Type B pancreatic cell (in vitro differentiated cells): ENCODE measurements at regions not wholly inside any gene's neighbourhood (a gene's known extent, or its start where the extent isn't known, plus 50 kb on each side); places are given as distances from the start of the nearest gene placed in this dataset.

ENCODE experiments used
- DNase-seq: peaks from one replicate; pipeline ENCODE4 v3.0.0; 2021; ENCODE audit warnings: mixed read lengths; ENCODE audit not compliant: unreplicated experiment; ENCODE audit errors: extremely low spot score
- H3K27ac Mint-ChIP-seq: 2 replicates; pipeline ENCODE4 v1.8.0; 2021; ENCODE audit warnings: mild to moderate bottlenecking, mixed read lengths
- H3K27me3 Mint-ChIP-seq: 2 replicates; pipeline ENCODE4 v1.8.0; 2021; ENCODE audit warnings: mixed read lengths
- H3K36me3 Mint-ChIP-seq: 2 replicates; pipeline ENCODE4 v1.8.0; 2021; ENCODE audit warnings: mixed read lengths
- H3K4me1 Mint-ChIP-seq: one replicate; pipeline ENCODE4 v1.8.0; 2021; ENCODE audit warnings: mixed read lengths; ENCODE audit not compliant: unreplicated experiment
- H3K4me3 Mint-ChIP-seq: 2 replicates; pipeline ENCODE4 v1.8.0; 2021; ENCODE audit warnings: mild to moderate bottlenecking, mixed read lengths
- H3K9me3 Mint-ChIP-seq: 2 replicates; pipeline ENCODE4 v1.8.0; 2021; ENCODE audit warnings: mixed read lengths
- TF ChIP-seq, protein P1 (sequence below): fragments of 200-600 bp; sonication (generic); conservative IDR thresholded peaks from 2 replicates; pipeline ENCODE4 v1.5.0; 2021; ENCODE audit warnings: antibody characterized with exemption, mild to moderate bottlenecking

GRCh38 chr9:99699396-99699795 lies 122.3 kb upstream of the NR4A3 start:
- no peak for DNase-seq
- Mint-ChIP-seq H3K4me1 (no peaks in the 10 kb centered on the region), H3K4me3 (no peak overlapping the region), H3K27ac (no peak overlapping the region), H3K36me3 (no peaks in the 10 kb centered on the region), H3K27me3 (no peaks in the 10 kb centered on the region), H3K9me3 (peaks cover 6% of the 10 kb centered on the region)
- TF ChIP-seq, protein P1, sequence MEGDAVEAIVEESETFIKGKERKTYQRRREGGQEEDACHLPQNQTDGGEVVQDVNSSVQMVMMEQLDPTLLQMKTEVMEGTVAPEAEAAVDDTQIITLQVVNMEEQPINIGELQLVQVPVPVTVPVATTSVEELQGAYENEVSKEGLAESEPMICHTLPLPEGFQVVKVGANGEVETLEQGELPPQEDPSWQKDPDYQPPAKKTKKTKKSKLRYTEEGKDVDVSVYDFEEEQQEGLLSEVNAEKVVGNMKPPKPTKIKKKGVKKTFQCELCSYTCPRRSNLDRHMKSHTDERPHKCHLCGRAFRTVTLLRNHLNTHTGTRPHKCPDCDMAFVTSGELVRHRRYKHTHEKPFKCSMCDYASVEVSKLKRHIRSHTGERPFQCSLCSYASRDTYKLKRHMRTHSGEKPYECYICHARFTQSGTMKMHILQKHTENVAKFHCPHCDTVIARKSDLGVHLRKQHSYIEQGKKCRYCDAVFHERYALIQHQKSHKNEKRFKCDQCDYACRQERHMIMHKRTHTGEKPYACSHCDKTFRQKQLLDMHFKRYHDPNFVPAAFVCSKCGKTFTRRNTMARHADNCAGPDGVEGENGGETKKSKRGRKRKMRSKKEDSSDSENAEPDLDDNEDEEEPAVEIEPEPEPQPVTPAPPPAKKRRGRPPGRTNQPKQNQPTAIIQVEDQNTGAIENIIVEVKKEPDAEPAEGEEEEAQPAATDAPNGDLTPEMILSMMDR, result no peak

GRCh38 chr9:99712214-99712613 lies 109.5 kb upstream of the NR4A3 start:
- Mint-ChIP-seq H3K9me3 (no peaks in the 10 kb centered on the region), H3K27ac (no peak overlapping the region), H3K4me1 (no peaks in the 10 kb centered on the region), H3K27me3 (no peaks in the 10 kb centered on the region), H3K4me3 (no peak overlapping the region), H3K36me3 (no peaks in the 10 kb centered on the region)
- TF ChIP-seq, protein P1, result no peak
- no peak for DNase-seq

DNA sequence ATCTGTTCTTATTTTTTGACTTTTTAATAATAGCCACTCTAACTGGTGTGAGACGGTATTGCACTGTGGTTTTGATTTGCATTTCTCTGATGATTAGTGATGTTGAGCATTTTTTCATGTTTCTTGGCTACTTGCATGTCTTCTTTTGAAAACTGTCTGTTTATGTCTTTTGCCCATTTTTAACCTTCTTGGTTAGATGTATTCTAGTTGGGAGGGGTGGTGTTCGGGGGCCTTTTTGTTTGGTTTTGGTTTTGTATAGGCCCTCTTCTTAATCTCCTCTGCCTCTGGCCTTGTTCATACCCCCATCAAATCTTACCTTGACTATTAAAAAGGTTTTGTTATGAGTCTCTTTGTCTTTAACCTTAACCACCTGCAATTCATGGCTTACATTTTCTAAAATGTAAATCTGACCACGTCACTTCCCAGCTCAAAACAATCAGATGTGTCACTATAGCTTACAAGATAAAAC lies 107.8 kb upstream of the NR4A3 start:
- no peak overlapping the region for H3K27ac Mint-ChIP-seq
- H3K9me3 Mint-ChIP-seq, result no peaks in the 10 kb centered on the region
- no peak overlapping the region for H3K4me3 Mint-ChIP-seq
- no peak for DNase-seq
- no peaks in the 10 kb centered on the region for H3K36me3 Mint-ChIP-seq
- no peaks in the 10 kb centered on the region for H3K4me1 Mint-ChIP-seq
- TF ChIP-seq, protein P1, result no peak
- no peaks in the 10 kb centered on the region for H3K27me3 Mint-ChIP-seq

- TF ChIP-seq, protein P1, result no peak
- Mint-ChIP-seq H3K4me3 (no peak overlapping the region), H3K27me3 (no peaks in the 10 kb centered on the region), H3K9me3 (no peaks in the 10 kb centered on the region), H3K4me1 (no peaks in the 10 kb centered on the region), H3K27ac (no peak overlapping the region), H3K36me3 (no peaks in the 10 kb centered on the region)
- DNase-seq, result no peak
Observed at GRCh38 chr9:99718631-99719030, 103.1 kb upstream of the NR4A3 start.

- Mint-ChIP-seq H3K27ac (no peak overlapping the region), H3K4me3 (no peak overlapping the region), H3K9me3 (no peaks in the 10 kb centered on the region), H3K36me3 (no peaks in the 10 kb centered on the region), H3K27me3 (no peaks in the 10 kb centered on the region), H3K4me1 (no peaks in the 10 kb centered on the region)
- TF ChIP-seq, protein P1, result no peak
- no peak for DNase-seq
Observed at GRCh38 chr9:99720455-99721050, 101.1 kb upstream of the NR4A3 start.

GRCh38 chr9:99721898-99722297 lies 99.8 kb upstream of the NR4A3 start:
- no peak for DNase-seq
- TF ChIP-seq, protein P1, result no peak
- Mint-ChIP-seq H3K4me1 (no peaks in the 10 kb centered on the region), H3K27ac (no peak overlapping the region), H3K4me3 (no peak overlapping the region), H3K9me3 (no peaks in the 10 kb centered on the region), H3K36me3 (no peaks in the 10 kb centered on the region), H3K27me3 (no peaks in the 10 kb centered on the region)
